ENCODE measurements at regions not wholly inside any gene's neighbourhood (a gene's known extent, or its start where the extent isn't known, plus 50 kb on each side); places are given as distances from the start of the nearest gene placed in this dataset.
A peak's percentile ranks its signal among the peaks of the same experiment; 100 is the strongest.

- no peak overlapping the region for H3K4me3 Mint-ChIP-seq
- DNase-seq (no peak), ATAC-seq (replicated peaks in 1 of 4) (no peak)
- no peaks in the 10 kb centered on the region for H3K27me3 Mint-ChIP-seq
- POLR2A ChIA-PET, result no interaction called here
- Histone ChIP-seq H3K9me3 (no peaks in the 10 kb centered on the region), H3K36me3 (ENCODE audit: control insufficient read depth in 2 of 2, extremely low read depth in 1 of 2, insufficient read depth in 1 of 2, low read length in 1 of 2) (no peaks in the 10 kb centered on the region), H3K4me3 (ENCODE audit: control insufficient read depth in 1 of 2, extremely low read depth in 1 of 2, low read length in 1 of 2) (no peak overlapping the region), H3K4me1 (ENCODE audit: control insufficient read depth in 1 of 2, extremely low read depth in 1 of 2, insufficient read depth in 2 of 2, low read length in 2 of 2) (peaks cover 12 to 27% of the 10 kb centered on the region in 2 experiments), H3K27me3 (replicated peaks in 1 of 2; ENCODE audit: control insufficient read depth in 2 of 2, extremely low read depth in 1 of 2, insufficient read depth in 2 of 2, low read length in 1 of 2) (no peaks in the 10 kb centered on the region), H3K27ac (ENCODE audit: low read length) (no peak overlapping the region)
- H3K27ac Mint-ChIP-seq, result peak overlapping the region; percentile 62 to 68
- no peaks in the 10 kb centered on the region for H3K9me3 Mint-ChIP-seq
- H3K36me3 Mint-ChIP-seq, result no peaks in the 10 kb centered on the region
- CTCF ChIA-PET, result no interaction called here
- peaks cover 41 to 52% (median 42%) of the 10 kb centered on the region in 3 donors for H3K4me1 Mint-ChIP-seq
- 100% methylated on average over 1 of the region's 6 CpGs for WGBS (ENCODE audit: insufficient coverage)
These were observed 305.4 kb downstream of the BCL11B start for GRCh38 chr14:98966475-98967162.

GRCh38 chr14:98974113-98974512 lies 297.9 kb downstream of the BCL11B start:
- Histone ChIP-seq H3K4me1 (ENCODE audit: control insufficient read depth in 1 of 2, extremely low read depth in 1 of 2, insufficient read depth in 2 of 2, low read length in 2 of 2) (no peaks in the 10 kb centered on the region), H3K27ac (ENCODE audit: low read length) (no peak overlapping the region), H3K36me3 (ENCODE audit: control insufficient read depth in 2 of 2, extremely low read depth in 1 of 2, insufficient read depth in 1 of 2, low read length in 1 of 2) (no peaks in the 10 kb centered on the region), H3K9me3 (no peaks in the 10 kb centered on the region), H3K4me3 (ENCODE audit: control insufficient read depth in 1 of 2, extremely low read depth in 1 of 2, low read length in 1 of 2) (no peak overlapping the region), H3K27me3 (replicated peaks in 1 of 2; ENCODE audit: control insufficient read depth in 2 of 2, extremely low read depth in 1 of 2, insufficient read depth in 2 of 2, low read length in 1 of 2) (no peaks in the 10 kb centered on the region)
- WGBS (ENCODE audit: insufficient coverage), result no CpG with 5 or more reads among the region's 1 CpG
- CTCF ChIA-PET, result no interaction called here
- Mint-ChIP-seq H3K9me3 (peaks cover 3 to 10% (median 9%) of the 10 kb centered on the region in 3 donors), H3K36me3 (peaks cover 3% of the 10 kb centered on the region), H3K4me3 (no peak overlapping the region), H3K27ac (no peak overlapping the region), H3K27me3 (no peaks in the 10 kb centered on the region), H3K4me1 (peaks cover 0 to 1% (median 0%) of the 10 kb centered on the region in 3 donors)
- ATAC-seq (replicated peaks in 1 of 4) (no peak), DNase-seq (no peak)
- POLR2A ChIA-PET, result no interaction called here

GRCh38 chr14:98976271-98976670 lies 295.7 kb downstream of the BCL11B start:
- no CpG with 5 or more reads among the region's 3 CpGs for WGBS (ENCODE audit: insufficient coverage)
- H3K4me3 Mint-ChIP-seq, result no peak overlapping the region

GRCh38 chr14:98977451-98977850 lies 294.5 kb downstream of the BCL11B start:
- POLR2A ChIA-PET, result no interaction called here
- peaks cover 8% of the 10 kb centered on the region for H3K36me3 Mint-ChIP-seq
- no peaks in the 10 kb centered on the region for H3K27me3 Mint-ChIP-seq
- peaks cover 3 to 19% (median 12%) of the 10 kb centered on the region in 3 donors for H3K9me3 Mint-ChIP-seq
- no peak overlapping the region for H3K27ac ChIP-seq (ENCODE audit: low read length)
- no peak overlapping the region for H3K4me3 Mint-ChIP-seq
- no peak for ATAC-seq (replicated peaks in 1 of 4)
- H3K9me3 ChIP-seq, result no peaks in the 10 kb centered on the region
- H3K36me3 ChIP-seq (ENCODE audit: control insufficient read depth in 2 of 2, extremely low read depth in 1 of 2, insufficient read depth in 1 of 2, low read length in 1 of 2), result no peaks in the 10 kb centered on the region
- no peak overlapping the region for H3K4me3 ChIP-seq (ENCODE audit: control insufficient read depth in 1 of 2, extremely low read depth in 1 of 2, low read length in 1 of 2)
- peaks cover 0 to under 1% of the 10 kb centered on the region in 2 experiments for H3K4me1 ChIP-seq (ENCODE audit: control insufficient read depth in 1 of 2, extremely low read depth in 1 of 2, insufficient read depth in 2 of 2, low read length in 2 of 2)
- no peak overlapping the region for H3K27ac Mint-ChIP-seq
- peaks cover 6 to 12% (median 11%) of the 10 kb centered on the region in 3 donors for H3K4me1 Mint-ChIP-seq
- DNase-seq, result no peak
- no peaks in the 10 kb centered on the region for H3K27me3 ChIP-seq (replicated peaks in 1 of 2; ENCODE audit: control insufficient read depth in 2 of 2, extremely low read depth in 1 of 2, insufficient read depth in 2 of 2, low read length in 1 of 2)
- CTCF ChIA-PET, result no interaction called here

More at GRCh38 chr14:98976271-98976670, 295.7 kb downstream of the BCL11B start:
- Histone ChIP-seq H3K27ac (ENCODE audit: low read length) (no peak overlapping the region), H3K9me3 (no peaks in the 10 kb centered on the region), H3K4me3 (ENCODE audit: control insufficient read depth in 1 of 2, extremely low read depth in 1 of 2, low read length in 1 of 2) (no peak overlapping the region), H3K36me3 (ENCODE audit: control insufficient read depth in 2 of 2, extremely low read depth in 1 of 2, insufficient read depth in 1 of 2, low read length in 1 of 2) (no peaks in the 10 kb centered on the region), H3K4me1 (ENCODE audit: control insufficient read depth in 1 of 2, extremely low read depth in 1 of 2, insufficient read depth in 2 of 2, low read length in 2 of 2) (no peaks in the 10 kb centered on the region), H3K27me3 (replicated peaks in 1 of 2; ENCODE audit: control insufficient read depth in 2 of 2, extremely low read depth in 1 of 2, insufficient read depth in 2 of 2, low read length in 1 of 2) (no peaks in the 10 kb centered on the region)
- peaks cover 3 to 19% (median 12%) of the 10 kb centered on the region in 3 donors for H3K9me3 Mint-ChIP-seq
- POLR2A ChIA-PET, result no interaction called here
- H3K27ac Mint-ChIP-seq, result no peak overlapping the region
- CTCF ChIA-PET, result no interaction called here
- DNase-seq (no peak), ATAC-seq (replicated peaks in 1 of 4) (no peak)
- H3K4me1 Mint-ChIP-seq, result peaks cover 0 to 8% (median 4%) of the 10 kb centered on the region in 3 donors
- peaks cover 8% of the 10 kb centered on the region for H3K36me3 Mint-ChIP-seq
- no peaks in the 10 kb centered on the region for H3K27me3 Mint-ChIP-seq

GRCh38 chr14:98982986-98983385 lies 289.0 kb downstream of the BCL11B start:
- 100% methylated on average over 2 of the region's 8 CpGs for WGBS (ENCODE audit: insufficient coverage)
- Histone ChIP-seq H3K27ac (ENCODE audit: low read length) (no peak overlapping the region), H3K4me1 (ENCODE audit: control insufficient read depth in 1 of 2, extremely low read depth in 1 of 2, insufficient read depth in 2 of 2, low read length in 2 of 2) (peaks cover 23 to 31% of the 10 kb centered on the region in 2 experiments), H3K4me3 (ENCODE audit: control insufficient read depth in 1 of 2, extremely low read depth in 1 of 2, low read length in 1 of 2) (no peak overlapping the region), H3K36me3 (ENCODE audit: control insufficient read depth in 2 of 2, extremely low read depth in 1 of 2, insufficient read depth in 1 of 2, low read length in 1 of 2) (no peaks in the 10 kb centered on the region), H3K27me3 (replicated peaks in 1 of 2; ENCODE audit: control insufficient read depth in 2 of 2, extremely low read depth in 1 of 2, insufficient read depth in 2 of 2, low read length in 1 of 2) (no peaks in the 10 kb centered on the region), H3K9me3 (no peaks in the 10 kb centered on the region)
- ATAC-seq (replicated peaks in 1 of 4), result no peak
- CTCF ChIA-PET, result no interaction called here
- POLR2A ChIA-PET, result interaction anchor here in 1 of 2 donors (0.5 kb wide), 1 partner anchor 12 kb away, joined by 3 read pairs; no protein-coding TSS in a partner anchor
- DNase-seq, result no peak
- H3K36me3 Mint-ChIP-seq, result peaks cover 8% of the 10 kb centered on the region
- peaks cover 40 to 53% (median 52%) of the 10 kb centered on the region in 3 donors for H3K4me1 Mint-ChIP-seq
- H3K9me3 Mint-ChIP-seq, result peaks cover 0 to 16% (median 8%) of the 10 kb centered on the region in 3 donors
- peak overlapping the region in 1 of 3 donors; percentile 33 for H3K4me3 Mint-ChIP-seq
- no peaks in the 10 kb centered on the region for H3K27me3 Mint-ChIP-seq
- H3K27ac Mint-ChIP-seq, result peak overlapping the region; percentile 99

GRCh38 chr14:98984027-98984718 lies 287.8 kb downstream of the BCL11B start:
- Mint-ChIP-seq H3K36me3 (peaks cover 6% of the 10 kb centered on the region), H3K4me1 (peaks cover 40 to 59% (median 53%) of the 10 kb centered on the region in 3 donors), H3K9me3 (peaks cover 0 to 11% (median 1%) of the 10 kb centered on the region in 3 donors), H3K27me3 (no peaks in the 10 kb centered on the region), H3K4me3 (peak overlapping the region; percentile 67 to 78 (median 72)), H3K27ac (peak overlapping the region; percentile 99)
- peaks cover 23 to 31% of the 10 kb centered on the region in 2 experiments for H3K4me1 ChIP-seq (ENCODE audit: control insufficient read depth in 1 of 2, extremely low read depth in 1 of 2, insufficient read depth in 2 of 2, low read length in 2 of 2)
- ChIA-PET CTCF (interaction anchor here (0.5 to 1.5 kb wide), 3 partner anchors 10 to 282 kb away, joined by 3 to 4 read pairs (median 4); no protein-coding TSS in a partner anchor), POLR2A (interaction anchor here (0.5 to 1.1 kb wide), 3 partner anchors 11 to 877 kb away, joined by 3 to 7 read pairs (median 5); no protein-coding TSS in a partner anchor)
- no peaks in the 10 kb centered on the region for H3K9me3 ChIP-seq
- 65% methylated on average over 3 of the region's 11 CpGs for WGBS (ENCODE audit: insufficient coverage)
- no peaks in the 10 kb centered on the region for H3K36me3 ChIP-seq (ENCODE audit: control insufficient read depth in 2 of 2, extremely low read depth in 1 of 2, insufficient read depth in 1 of 2, low read length in 1 of 2)
- DNase-seq, result peak in 1 of 35 experiments; percentile 19
- peak; percentile 62 to 71 (median 65) for ATAC-seq (replicated peaks in 1 of 4)
- H3K4me3 ChIP-seq (ENCODE audit: control insufficient read depth in 1 of 2, extremely low read depth in 1 of 2, low read length in 1 of 2), result peak overlapping the region; percentile 8 to 51
- H3K27me3 ChIP-seq (replicated peaks in 1 of 2; ENCODE audit: control insufficient read depth in 2 of 2, extremely low read depth in 1 of 2, insufficient read depth in 2 of 2, low read length in 1 of 2), result no peaks in the 10 kb centered on the region
- peak overlapping the region; percentile 60 for H3K27ac ChIP-seq (ENCODE audit: low read length)
